GM12873 (cell line): ENCODE measurements at regions not wholly inside any gene's neighbourhood (a gene's known extent, or its start where the extent isn't known, plus 50 kb on each side); places are given as distances from the start of the nearest gene placed in this dataset.

Experiments used
- CTCF ChIP-seq: IDR thresholded peaks from 2 replicates; pipeline ENCODE4 v1.5.1; 2012; ENCODE audit warnings: low read depth, mild to moderate bottlenecking, moderate library complexity, low read length, control low read depth; ENCODE audit not compliant: insufficient read depth; ENCODE audit errors: missing control alignments

GRCh38 chr12:63389211-63389610 lies 238.2 kb upstream of the AVPR1A start:
- no peak for TF ChIP-seq CTCF

- no peak for TF ChIP-seq CTCF
Observed at GRCh38 chr12:63387771-63388170, 236.8 kb upstream of the AVPR1A start.

GRCh38 chr12:63382930-63383329 lies 231.9 kb upstream of the AVPR1A start:
- no peak for TF ChIP-seq CTCF

- no peak for TF ChIP-seq CTCF
Observed at GRCh38 chr12:63362791-63363190, 211.8 kb upstream of the AVPR1A start.

- no peak for TF ChIP-seq CTCF
Observed at GRCh38 chr12:63362166-63362565, 211.2 kb upstream of the AVPR1A start.

GRCh38 chr12:63354969-63355368 lies 204.0 kb upstream of the AVPR1A start:
- no peak for TF ChIP-seq CTCF

GRCh38 chr12:63353559-63353958 lies 202.6 kb upstream of the AVPR1A start:
- TF ChIP-seq CTCF, result no peak
